Sigmoid colon (tissue), 3 donors: ENCODE measurements at regions not wholly inside any gene's neighbourhood (a gene's known extent, or its start where the extent isn't known, plus 50 kb on each side); places are given as distances from the start of the nearest gene placed in this dataset.

Source experiments
- CTCF ChIP-seq, 4 experiments: fragments of 450-650 bp in 3 of 4; fragments of 200-600 bp in 1 of 4; IDR thresholded peaks; one replicate each; pipeline ENCODE4 v1.5.1; 2016 to 2019; ENCODE audit warnings: antibody characterized with exemption in 4 of 4, mild to moderate bottlenecking in 3 of 4, moderate library complexity in 2 of 4
- POLR2A ChIP-seq, 2 donors: fragments of 450-650 bp; IDR thresholded peaks; one replicate each; pipeline ENCODE4 v1.6.1; 2016; ENCODE audit warnings: antibody characterized with exemption in 2 of 2, mild to moderate bottlenecking in 2 of 2, moderate library complexity in 2 of 2

GRCh38 chr1:182269097-182269496 lies 122.5 kb downstream of the GLUL start:
- TF ChIP-seq POLR2A (IDR thresholded peaks at IDR 0.05): no peak
- TF ChIP-seq CTCF (IDR thresholded peaks at IDR 0.05): no peak
